CD4-positive, alpha-beta T cell (primary cell): ENCODE measurements at regions not wholly inside any gene's neighbourhood (a gene's known extent, or its start where the extent isn't known, plus 50 kb on each side); places are given as distances from the start of the nearest gene placed in this dataset.

Experiments
- ATAC-seq: fragments of 200-7000 bp; cut with Tn5 transposase; one replicate; pipeline ENCODE4 v1.10.0; 2022; ENCODE audit warnings: mild to moderate bottlenecking; ENCODE audit not compliant: poor library complexity
- CTCF ChIA-PET: fragments of 350-600 bp; sonication (Branson Sonifier 250); formaldehyde crosslinking; loops from one replicate; lab custom pipeline; 2021; ENCODE audit warnings: antibody characterized with exemption, inconsistent platforms; lab: Charles Lee
- POLR2A ChIA-PET: fragments of 350-600 bp; sonication (Branson Sonifier 250); formaldehyde crosslinking; loops from one replicate; lab custom pipeline; 2021; ENCODE audit warnings: antibody characterized with exemption, inconsistent platforms; lab: Charles Lee
- DNase-seq, 14 experiments: peaks; one replicate each; pipeline ENCODE4 v3.0.0-alpha.2; 2013 to 2020; ENCODE audit warnings: mixed read lengths in 2 of 14
- H3K27ac ChIP-seq, 2 donors: one replicate each; pipeline versions ENCODE4 v1.5.1 to v1.7.0; 2013; ENCODE audit warnings: low read length in 2 of 2, low read depth in 1 of 2, mild to moderate bottlenecking in 1 of 2
- H3K27me3 ChIP-seq, 2 experiments: 1 replicate in 1 of 2; 2 replicates in 1 of 2; pipeline versions ENCODE4 v1.6.1 to v1.7.0; 2013; ENCODE audit warnings: low read length in 2 of 2, control low read depth in 1 of 2, mild to moderate bottlenecking in 1 of 2, moderate library complexity in 1 of 2; ENCODE audit not compliant: insufficient read depth in 2 of 2, control insufficient read depth in 1 of 2
- H3K36me3 ChIP-seq: one replicate; pipeline ENCODE4 v1.6.1; 2013; ENCODE audit warnings: low read length, control low read depth; ENCODE audit not compliant: insufficient read depth
- H3K4me1 ChIP-seq: one replicate; pipeline ENCODE4 v1.6.1; 2013; ENCODE audit warnings: low read length, control low read depth; ENCODE audit not compliant: insufficient read depth
- H3K4me3 ChIP-seq: one replicate; pipeline ENCODE4 v1.5.1; 2013; ENCODE audit warnings: mild to moderate bottlenecking, low read length, moderate library complexity
- H3K9me3 ChIP-seq, 2 experiments: 1 replicate in 1 of 2; 2 replicates in 1 of 2; pipeline versions ENCODE4 v1.6.1 to v1.7.0; 2013; ENCODE audit warnings: low read length in 2 of 2, mild to moderate bottlenecking in 2 of 2, control low read depth in 1 of 2, moderate library complexity in 1 of 2; ENCODE audit not compliant: control insufficient read depth in 1 of 2, insufficient read depth in 1 of 2
- H3K27ac Mint-ChIP-seq: one replicate; pipeline ENCODE4 v1.8.0; 2020; ENCODE audit warnings: mixed read lengths
- H3K27me3 Mint-ChIP-seq: one replicate; pipeline ENCODE4 v1.8.0; 2021; ENCODE audit warnings: mixed read lengths
- H3K36me3 Mint-ChIP-seq: one replicate; pipeline ENCODE4 v1.8.0; 2021; ENCODE audit warnings: low read depth, mixed read lengths
- H3K4me1 Mint-ChIP-seq: one replicate; pipeline ENCODE4 v1.8.0; 2021; ENCODE audit warnings: low read depth, mixed read lengths
- H3K4me3 Mint-ChIP-seq: one replicate; pipeline ENCODE4 v1.8.0; 2020; ENCODE audit warnings: mild to moderate bottlenecking, mixed read lengths
- H3K9me3 Mint-ChIP-seq: one replicate; pipeline ENCODE4 v1.8.0; 2020; ENCODE audit warnings: mixed read lengths
- CTCF ChIP-seq: fragments of 200-600 bp; IDR thresholded peaks from one replicate; pipeline ENCODE4 v1.8.0; 2022; ENCODE audit warnings: antibody characterized with exemption, mild to moderate bottlenecking
- intact Hi-C, 2 experiments: fragments of 100-400 bp; cut with DNase I in 1 of 2; cut with micrococcal nuclease in 1 of 2; formaldehyde crosslinking; loops; one replicate each; pipeline versions ENCODE4 v1.15.1 to v1.9.0; 2023 to 2025; cut with DNase I, micrococcal nuclease

GRCh38 chr6:14791526-14791925, 454.3 kb upstream of the JARID2 start:
- no peaks in the 10 kb centered on the region for H3K4me1 ChIP-seq
- Mint-ChIP-seq H3K4me3 (no peak overlapping the region), H3K9me3 (no peaks in the 10 kb centered on the region), H3K36me3 (no peaks in the 10 kb centered on the region), H3K4me1 (peaks cover 4% of the 10 kb centered on the region), H3K27me3 (no peaks in the 10 kb centered on the region), H3K27ac (no peak overlapping the region)
- no peak for TF ChIP-seq CTCF
- H3K27me3 ChIP-seq: no peaks in the 10 kb centered on the region
- POLR2A ChIA-PET: no interaction called here
- no peak for ATAC-seq
- no peak overlapping the region for H3K4me3 ChIP-seq
- CTCF ChIA-PET: no interaction called here
- H3K9me3 ChIP-seq: no peaks in the 10 kb centered on the region
- intact Hi-C loops: loop anchor here in 1 of 2 experiments (10.0 kb wide), 1 partner anchor 577 kb away; no protein-coding TSS in a partner anchor
- no peak overlapping the region for H3K27ac ChIP-seq
- H3K36me3 ChIP-seq: no peaks in the 10 kb centered on the region
- no peak for DNase-seq

- no peak overlapping the region for H3K27ac Mint-ChIP-seq
- POLR2A ChIA-PET: no interaction called here
- Histone ChIP-seq H3K27ac (no peak overlapping the region), H3K27me3 (no peaks in the 10 kb centered on the region), H3K4me3 (no peak overlapping the region), H3K9me3 (no peaks in the 10 kb centered on the region), H3K36me3 (no peaks in the 10 kb centered on the region), H3K4me1 (no peaks in the 10 kb centered on the region)
- DNase-seq (no peak), ATAC-seq (no peak)
- no peaks in the 10 kb centered on the region for H3K9me3 Mint-ChIP-seq
- intact Hi-C loops: loop anchor here in 1 of 2 experiments (10.0 kb wide), 1 partner anchor 578 kb away; no protein-coding TSS in a partner anchor
- CTCF ChIA-PET: no interaction called here
- no peak for TF ChIP-seq CTCF
- no peaks in the 10 kb centered on the region for H3K27me3 Mint-ChIP-seq
- H3K36me3 Mint-ChIP-seq: no peaks in the 10 kb centered on the region
- no peak overlapping the region for H3K4me3 Mint-ChIP-seq
- no peaks in the 10 kb centered on the region for H3K4me1 Mint-ChIP-seq
Measured at GRCh38 chr6:14792118-14792955, 453.5 kb upstream of the JARID2 start.

GRCh38 chr6:14795451-14795850, 450.4 kb upstream of the JARID2 start:
- ChIA-PET POLR2A (no interaction called here), CTCF (no interaction called here)
- no peaks in the 10 kb centered on the region for H3K36me3 ChIP-seq
- Mint-ChIP-seq H3K9me3 (no peaks in the 10 kb centered on the region), H3K27ac (no peak overlapping the region), H3K4me1 (peaks cover 5% of the 10 kb centered on the region), H3K36me3 (no peaks in the 10 kb centered on the region), H3K27me3 (no peaks in the 10 kb centered on the region), H3K4me3 (no peak overlapping the region)
- no peaks in the 10 kb centered on the region for H3K27me3 ChIP-seq
- DNase-seq: no peak
- H3K4me3 ChIP-seq: no peak overlapping the region
- no peaks in the 10 kb centered on the region for H3K9me3 ChIP-seq
- ATAC-seq: no peak
- no peak overlapping the region for H3K27ac ChIP-seq
- TF ChIP-seq CTCF: no peak
- intact Hi-C loops: loop anchor here in 1 of 2 experiments (10.0 kb wide), 1 partner anchor 581 kb away; no protein-coding TSS in a partner anchor
- no peaks in the 10 kb centered on the region for H3K4me1 ChIP-seq
